OCI-LY7 (cell line): ENCODE measurements at regions not wholly inside any gene's neighbourhood (a gene's known extent, or its start where the extent isn't known, plus 50 kb on each side); places are given as distances from the start of the nearest gene placed in this dataset.

ENCODE experiments used
- BruUV-seq: library from RNA; stranded (reverse); fragments of 400-500 nt; replicated peaks from 2 replicates; lab custom pipeline; 2021; lab: Mats Ljungman, UMichigan
- CTCF ChIA-PET: fragments of 300-600 bp; sonication (Branson Sonifier 250); formaldehyde crosslinking; loops from one replicate; lab custom pipeline; 2022; ENCODE audit warnings: antibody characterized with exemption; ENCODE audit not compliant: unreplicated experiment; lab: Charles Lee
- POLR2A ChIA-PET: fragments of 300-600 bp; sonication (Branson Sonifier 250); formaldehyde crosslinking; loops from one replicate; lab custom pipeline; 2022; ENCODE audit warnings: antibody characterized with exemption; lab: Charles Lee
- DNase-seq: peaks from one replicate; pipeline ENCODE4 v3.0.0-alpha.2; 2015; ENCODE audit warnings: low spot score
- H2AFZ ChIP-seq: fragments of 200-600 bp; sonication (generic), shearing (Covaris generic); 2 replicates; pipeline ENCODE4 v1.6.1; 2014; ENCODE audit warnings: mild to moderate bottlenecking, antibody characterized with exemption, low read length, moderate library complexity
- H3K27ac ChIP-seq: fragments of 200-600 bp; sonication (generic); 2 replicates; pipeline ENCODE4 v1.5.1; 2014; ENCODE audit warnings: mixed run types, low read depth, mild to moderate bottlenecking, moderate library complexity, low read length, inconsistent platforms; ENCODE audit not compliant: poor library complexity, severe bottlenecking
- H3K36me3 ChIP-seq: fragments of 200-600 bp; sonication (generic); 2 replicates; pipeline ENCODE4 v1.6.1; 2014; ENCODE audit warnings: mild to moderate bottlenecking, antibody characterized with exemption, low read length, moderate library complexity, mixed read lengths; ENCODE audit not compliant: insufficient read depth
- H3K4me1 ChIP-seq: fragments of 200-600 bp; sonication (generic); 2 replicates; pipeline ENCODE4 v1.5.1; 2014; ENCODE audit warnings: mild to moderate bottlenecking, low read length; ENCODE audit not compliant: insufficient read depth, poor library complexity, severe bottlenecking
- H3K4me2 ChIP-seq: fragments of 200-600 bp; sonication (generic); 2 replicates; pipeline ENCODE4 v1.6.1; 2014; ENCODE audit warnings: mild to moderate bottlenecking, low read length
- H3K4me3 ChIP-seq: fragments of 200-600 bp; sonication (generic); 2 replicates; pipeline ENCODE4 v1.5.1; 2014; ENCODE audit warnings: mild to moderate bottlenecking, low read depth, low read length; ENCODE audit not compliant: poor library complexity, severe bottlenecking
- H3K79me2 ChIP-seq: fragments of 200-600 bp; sonication (generic); 2 replicates; pipeline ENCODE4 v1.6.1; 2016; ENCODE audit warnings: low read depth, mild to moderate bottlenecking, low read length, moderate library complexity, mixed read lengths; ENCODE audit not compliant: insufficient read depth
- H3K9me2 ChIP-seq: fragments of 200-600 bp; sonication (generic); 2 replicates; pipeline ENCODE4 v1.6.1; 2016; ENCODE audit warnings: mild to moderate bottlenecking, low read length, mixed read lengths; ENCODE audit not compliant: insufficient read depth
- H3K9me3 ChIP-seq: fragments of 200-600 bp; sonication (generic); 2 replicates; pipeline ENCODE4 v1.6.1; 2014; ENCODE audit warnings: mild to moderate bottlenecking, mixed run types, low read length, mixed read lengths
- H4K20me1 ChIP-seq: fragments of 200-600 bp; sonication (generic); 2 replicates; pipeline ENCODE4 v1.6.1; 2014; ENCODE audit warnings: mild to moderate bottlenecking, antibody characterized with exemption, low read length, moderate library complexity, mixed read lengths; ENCODE audit not compliant: insufficient read depth
- EZH2phosphoT487 ChIP-seq: fragments of 200-600 bp; sonication (generic); IDR thresholded peaks from 2 replicates; pipeline ENCODE4 v1.6.1; 2018; ENCODE audit warnings: low read depth, borderline replicate concordance, mild to moderate bottlenecking, mixed run types, antibody characterized with exemption, low read length, moderate library complexity, mixed read lengths
- intact Hi-C: fragments of 100-400 bp; cut with micrococcal nuclease; formaldehyde crosslinking; loops from one replicate; pipeline ENCODE4 v1.10.0; 2022; ENCODE audit not compliant: unreplicated experiment
- TF ChIP-seq, protein P1 (sequence below): fragments of 200-600 bp; sonication (generic); conservative IDR thresholded peaks from 2 replicates; pipeline ENCODE4 v1.5.1; 2014; ENCODE audit warnings: mild to moderate bottlenecking, antibody characterized with exemption, low read length, moderate library complexity, mixed read lengths

- intact Hi-C loops, result no loop called here
- DNase-seq, result no peak
- Histone ChIP-seq H3K4me3 (no peak overlapping the region), H3K9me3 (no peaks in the 10 kb centered on the region), H3K36me3 (no peaks in the 10 kb centered on the region), H3K4me1 (no peaks in the 10 kb centered on the region), H4K20me1 (no peaks in the 10 kb centered on the region), H3K79me2 (no peaks in the 10 kb centered on the region), H3K9me2 (no peaks in the 10 kb centered on the region), H3K27ac (no peak overlapping the region), H2AFZ (no peak overlapping the region), H3K4me2 (no peak overlapping the region)
- ChIA-PET POLR2A (interaction anchor here (0.6 to 1.1 kb wide), 3 partner anchors 9 to 32 kb away, joined by 3 to 4 read pairs (median 3); no protein-coding TSS in a partner anchor), CTCF (no interaction called here)
- TF ChIP-seq EZH2phosphoT487, result no peak
- TF ChIP-seq, protein P1, sequence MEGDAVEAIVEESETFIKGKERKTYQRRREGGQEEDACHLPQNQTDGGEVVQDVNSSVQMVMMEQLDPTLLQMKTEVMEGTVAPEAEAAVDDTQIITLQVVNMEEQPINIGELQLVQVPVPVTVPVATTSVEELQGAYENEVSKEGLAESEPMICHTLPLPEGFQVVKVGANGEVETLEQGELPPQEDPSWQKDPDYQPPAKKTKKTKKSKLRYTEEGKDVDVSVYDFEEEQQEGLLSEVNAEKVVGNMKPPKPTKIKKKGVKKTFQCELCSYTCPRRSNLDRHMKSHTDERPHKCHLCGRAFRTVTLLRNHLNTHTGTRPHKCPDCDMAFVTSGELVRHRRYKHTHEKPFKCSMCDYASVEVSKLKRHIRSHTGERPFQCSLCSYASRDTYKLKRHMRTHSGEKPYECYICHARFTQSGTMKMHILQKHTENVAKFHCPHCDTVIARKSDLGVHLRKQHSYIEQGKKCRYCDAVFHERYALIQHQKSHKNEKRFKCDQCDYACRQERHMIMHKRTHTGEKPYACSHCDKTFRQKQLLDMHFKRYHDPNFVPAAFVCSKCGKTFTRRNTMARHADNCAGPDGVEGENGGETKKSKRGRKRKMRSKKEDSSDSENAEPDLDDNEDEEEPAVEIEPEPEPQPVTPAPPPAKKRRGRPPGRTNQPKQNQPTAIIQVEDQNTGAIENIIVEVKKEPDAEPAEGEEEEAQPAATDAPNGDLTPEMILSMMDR, result no peak
- BruUV-seq, result no TSS peak
Measured at GRCh38 chr3:156763931-156764720, 62.0 kb upstream of the LEKR1 start.

DNA sequence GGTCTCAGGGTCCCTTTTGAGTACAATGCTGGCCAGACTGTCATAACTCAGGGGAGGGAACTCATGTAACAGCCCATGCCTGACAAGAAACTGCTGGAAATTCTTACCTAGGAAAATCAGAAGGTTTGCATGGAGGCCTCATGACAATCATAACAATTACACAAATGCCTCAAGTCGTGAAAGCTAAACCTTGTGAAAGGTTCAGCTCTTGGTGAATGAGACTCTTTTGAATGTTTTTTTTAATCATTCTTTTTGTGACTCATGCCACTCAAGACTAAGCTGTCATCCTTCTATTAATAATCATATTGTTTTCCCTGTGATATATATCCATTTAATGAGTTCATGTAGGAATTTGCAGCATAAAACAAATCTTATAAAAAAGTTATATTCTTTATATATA, 61.4 kb upstream of the LEKR1 start:
- H3K27ac ChIP-seq, result no peak overlapping the region
- no peaks in the 10 kb centered on the region for H3K36me3 ChIP-seq
- POLR2A ChIA-PET, result interaction anchor here (0.6 to 1.1 kb wide), 2 partner anchors 10 to 33 kb away, joined by 3 to 4 read pairs; no protein-coding TSS in a partner anchor
- H3K9me3 ChIP-seq, result no peaks in the 10 kb centered on the region
- no peaks in the 10 kb centered on the region for H3K79me2 ChIP-seq
- no TSS peak for BruUV-seq
- no peak for DNase-seq
- no peak overlapping the region for H3K4me3 ChIP-seq
- no peak overlapping the region for H3K4me2 ChIP-seq
- no peak overlapping the region for H2AFZ ChIP-seq
- CTCF ChIA-PET, result no interaction called here
- intact Hi-C loops, result no loop called here
- no peak for TF ChIP-seq EZH2phosphoT487
- TF ChIP-seq, protein P1, result no peak
- H3K4me1 ChIP-seq, result no peaks in the 10 kb centered on the region
- H3K9me2 ChIP-seq, result no peaks in the 10 kb centered on the region
- H4K20me1 ChIP-seq, result no peaks in the 10 kb centered on the region

DNA sequence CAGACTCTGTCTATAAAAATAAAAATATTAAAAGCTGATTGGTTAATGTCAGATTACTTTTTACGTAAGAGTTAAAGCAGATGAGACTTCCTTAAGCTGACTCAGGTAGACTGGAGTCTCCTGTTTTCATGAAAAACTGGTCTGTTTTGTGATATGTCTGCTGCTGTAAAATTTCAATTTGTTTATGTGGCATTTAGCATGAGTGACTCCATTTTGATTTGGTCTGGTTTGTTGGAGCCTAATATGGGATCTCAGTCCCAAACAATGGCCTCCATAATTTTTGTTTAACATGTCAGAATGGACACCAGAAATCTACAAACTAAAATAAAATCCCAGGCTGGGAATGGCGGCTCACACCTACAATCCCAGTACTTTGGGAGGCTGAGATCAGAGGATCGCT, 57.8 kb upstream of the LEKR1 start:
- TF ChIP-seq, protein P1, result no peak
- TF ChIP-seq EZH2phosphoT487, result no peak
- Histone ChIP-seq H3K9me2 (no peaks in the 10 kb centered on the region), H3K4me3 (no peak overlapping the region), H3K27ac (no peak overlapping the region), H3K79me2 (no peaks in the 10 kb centered on the region), H4K20me1 (no peaks in the 10 kb centered on the region), H3K9me3 (no peaks in the 10 kb centered on the region), H3K4me2 (no peak overlapping the region), H3K4me1 (no peaks in the 10 kb centered on the region), H3K36me3 (no peaks in the 10 kb centered on the region), H2AFZ (no peak overlapping the region)
- BruUV-seq, result no TSS peak
- no peak for DNase-seq
- intact Hi-C loops, result no loop called here
- ChIA-PET POLR2A (no interaction called here), CTCF (no interaction called here)
